Heart right ventricle (tissue), 16 donors: ENCODE measurements at regions not wholly inside any gene's neighbourhood (a gene's known extent, or its start where the extent isn't known, plus 50 kb on each side); places are given as distances from the start of the nearest gene placed in this dataset.

ENCODE experiments used
- ATAC-seq, 8 donors: fragments of 200-7000 bp; cut with Tn5 transposase; one replicate each; pipeline ENCODE4 v1.9.1; 2020; ENCODE audit warnings: mild to moderate bottlenecking in 8 of 8, moderate library complexity in 8 of 8, moderate number of reproducible peaks in 1 of 8
- DNase-seq, 2 donors: peaks; one replicate each; pipeline ENCODE4 v3.0.0-alpha.2; 2020
- H3K27ac ChIP-seq, 10 donors: fragments of 200-600 bp; sonication (generic) in 2 of 10; one replicate each; pipeline versions ENCODE4 v1.5.0 to v1.8.0; 2020 to 2022; ENCODE audit warnings: mild to moderate bottlenecking in 3 of 10
- H3K27me3 ChIP-seq, 7 donors: fragments of 200-600 bp; one replicate each; pipeline ENCODE4 v1.8.0; 2021 to 2022; ENCODE audit warnings: mild to moderate bottlenecking in 2 of 7
- H3K36me3 ChIP-seq, 9 donors: fragments of 200-600 bp; sonication (generic) in 1 of 9; one replicate each; pipeline versions ENCODE4 v1.5.0 to v1.8.0; 2020 to 2022; ENCODE audit warnings: mild to moderate bottlenecking in 2 of 9
- H3K4me1 ChIP-seq, 9 donors: fragments of 200-600 bp; sonication (generic) in 1 of 9; one replicate each; pipeline versions ENCODE4 v1.5.0 to v1.8.0; 2020 to 2022; ENCODE audit warnings: mild to moderate bottlenecking in 4 of 9
- H3K4me3 ChIP-seq, 10 donors: fragments of 200-600 bp; sonication (generic) in 2 of 10; one replicate each; pipeline versions ENCODE4 v1.5.0 to v1.8.0; 2020 to 2022; ENCODE audit warnings: mild to moderate bottlenecking in 7 of 10, moderate library complexity in 2 of 10
- H3K9me3 ChIP-seq, 11 donors: fragments of 200-600 bp in 10 of 11; sonication (generic) in 2 of 11; one replicate each; pipeline versions ENCODE4 v1.5.0 to v1.8.0; 2013 to 2022; ENCODE audit warnings: mild to moderate bottlenecking in 2 of 11, control low read depth in 1 of 11, moderate library complexity in 1 of 11
- CTCF ChIP-seq, 9 donors: fragments of 200-600 bp; sonication (generic) in 2 of 9; IDR thresholded peaks; one replicate each; pipeline versions ENCODE4 v1.5.0 to v1.8.0; 2021 to 2022; ENCODE audit warnings: antibody characterized with exemption in 9 of 9, mild to moderate bottlenecking in 5 of 9, moderate library complexity in 1 of 9
- WGBS, 2 donors: extraction: QIAGEN DNeasy Blood & Tissue Kit; methylation state at CpG; one replicate each; pipeline ENCODE4 v1.1.7; 2013; ENCODE audit warnings: inconsistent platforms in 1 of 2; 5-methylcytosine and 5-hydroxymethylcytosine counted together
- intact Hi-C, 10 donors: fragments of 100-400 bp; cut with DNase I; formaldehyde crosslinking; loops; one replicate each; pipeline versions ENCODE4 v1.11.1 to v1.14.2; 2022
- donor health status: Arrhythmogenic right ventricular cardiomyopathy.
- donor health status: ischemic (EF 13 %, LVEDD 7.1; RV severe dilation, severe dysfunction).
- donor health status: healthy with polysubstance abuse.
- donor health status: DM: no; HTN: yes; CAD: no.
- donor health status: DM: no; HTN: no; CAD: no.
- donor health status: ischemic (EF 25% LVEDD 6.9; RV normal size, moderate dysfunction).
- donor health status: ischemic (EF 25% LVEDD 5.7; RV mildly dilated, moderate dysfunction).
- donor health status: healthy.
- donor health status: DM: yes; HTN: yes; CAD: no.
- donor health status: Ischemic cardiomyopathy.
- donor health status: ischemic (EF 35%, LVEDD 5.7; RV mildly dilated, moderate dysfunction).
- donor health status: nonischemic (EF 11% LVEDD 7.7; RV severe dilation, severe dysfunction).
- donor health status: DM: yes; HTN: yes; CAD: no.
- donor health status: PGD.
- donor health status: ischemic (EF 29% LVEDD 5.4; RV normal size, mild dysfunction).
- donor health status: nonischemic (EF 23%, LVEDD 6.1; RV moderate dilation, normal function).

- TF ChIP-seq CTCF (IDR thresholded peaks at IDR 0.05): no peak
- no peaks in the 10 kb centered on the region for H3K36me3 ChIP-seq
- intact Hi-C loops: no loop called here
- no peak overlapping the region for H3K27ac ChIP-seq
- H3K4me1 ChIP-seq: no peaks in the 10 kb centered on the region
- DNase-seq: no peak
- peaks cover 0 to 5% (median 0%) of the 10 kb centered on the region in 7 donors for H3K27me3 ChIP-seq
- H3K9me3 ChIP-seq: peaks cover 0 to 8% (median 0%) of the 10 kb centered on the region in 11 donors
- 92 to 97% methylated on average over 1 of the region's 1 CpG for WGBS, 2 donors
- ATAC-seq: no peak
- no peak overlapping the region for H3K4me3 ChIP-seq
Observed at GRCh38 chr16:6406028-6406427, 926.6 kb upstream of the RBFOX1 start.

GRCh38 chr16:6382924-6383459 lies 949.7 kb upstream of the RBFOX1 start:
- no peak for DNase-seq
- WGBS, 2 donors: 70 to 71% methylated on average over 3 of the region's 3 CpGs
- no peaks in the 10 kb centered on the region for H3K27me3 ChIP-seq

GRCh38 chr16:6381896-6382295 lies 950.7 kb upstream of the RBFOX1 start:
- no peaks in the 10 kb centered on the region for H3K36me3 ChIP-seq
- H3K27ac ChIP-seq: no peak overlapping the region
- DNase-seq (no peak), ATAC-seq (no peak)
- no peaks in the 10 kb centered on the region for H3K4me1 ChIP-seq
- H3K9me3 ChIP-seq: peaks cover 0 to 18% (median 0%) of the 10 kb centered on the region in 11 donors
- WGBS, 2 donors: 75% methylated on average over 6 of the region's 6 CpGs
- intact Hi-C loops: no loop called here
- no peak for TF ChIP-seq CTCF (IDR thresholded peaks at IDR 0.05)
- no peak overlapping the region for H3K4me3 ChIP-seq
- peaks cover 0 to 5% (median 0%) of the 10 kb centered on the region in 7 donors for H3K27me3 ChIP-seq

More at GRCh38 chr16:6382924-6383459, 949.7 kb upstream of the RBFOX1 start:
- no peak overlapping the region for H3K4me3 ChIP-seq
- H3K36me3 ChIP-seq: no peaks in the 10 kb centered on the region
- no peak overlapping the region for H3K27ac ChIP-seq
- no peak for TF ChIP-seq CTCF (IDR thresholded peaks at IDR 0.05)
- ATAC-seq: no peak
- no peaks in the 10 kb centered on the region for H3K4me1 ChIP-seq
- peaks cover 0 to 18% (median 0%) of the 10 kb centered on the region in 11 donors for H3K9me3 ChIP-seq
- intact Hi-C loops: no loop called here

- DNase-seq (no peak), ATAC-seq (no peak)
- Histone ChIP-seq H3K27me3 (peaks cover 0 to 12% (median 0%) of the 10 kb centered on the region in 7 donors), H3K4me1 (no peaks in the 10 kb centered on the region), H3K27ac (no peak overlapping the region), H3K36me3 (no peaks in the 10 kb centered on the region), H3K9me3 (peaks cover 0 to 7% (median 0%) of the 10 kb centered on the region in 11 donors), H3K4me3 (no peak overlapping the region)
- no peak for TF ChIP-seq CTCF (IDR thresholded peaks at IDR 0.05)
- 73 to 78% methylated on average over 11 of the region's 11 CpGs for WGBS, 2 donors
- intact Hi-C loops: no loop called here
Observed at GRCh38 chr16:6377956-6378355, 954.7 kb upstream of the RBFOX1 start.
